Stimulated activated CD4-positive, alpha-beta T cell treated with anti-CD3 and anti-CD28 coated beads, Interleukin-4, amount 100 ng/mL, for 24 hours (primary cell): ENCODE measurements at regions not wholly inside any gene's neighbourhood (a gene's known extent, or its start where the extent isn't known, plus 50 kb on each side); places are given as distances from the start of the nearest gene placed in this dataset.
"Not testable (repeated sequence)": the region's sequence is repeated elsewhere in the genome, so short reads cannot be mapped to it uniquely, and the experiment has no call there.

Experiments used
- DNase-seq: peaks from one replicate; pipeline ENCODE4 v3.0.0-alpha.2; 2020

- no peak for DNase-seq
Observed at GRCh38 chr6:47180633-47181032, 129.1 kb downstream of the TNFRSF21 start.

- no peak for DNase-seq
Observed at GRCh38 chr6:47179286-47179685, 130.4 kb downstream of the TNFRSF21 start.

GRCh38 chr6:47175656-47176055 lies 133.5 kb upstream of the ADGRF1 start:
- no peak for DNase-seq

GRCh38 chr6:47174502-47175023 lies 132.4 kb upstream of the ADGRF1 start:
- no peak for DNase-seq

- not testable (repeated sequence) for DNase-seq
Observed at GRCh38 chr6:47174063-47174462, 131.9 kb upstream of the ADGRF1 start.

GRCh38 chr6:47173145-47173544 lies 131.0 kb upstream of the ADGRF1 start:
- not testable (repeated sequence) for DNase-seq

- no peak for DNase-seq
Observed at GRCh38 chr6:47170617-47170947, 128.4 kb upstream of the ADGRF1 start.

- DNase-seq = no peak
Observed at GRCh38 chr6:47169785-47170616, 127.9 kb upstream of the ADGRF1 start.

GRCh38 chr6:47168180-47168579 lies 126.0 kb upstream of the ADGRF1 start:
- DNase-seq = no peak

- DNase-seq = no peak
Observed at GRCh38 chr6:47165918-47166317, 123.8 kb upstream of the ADGRF1 start.

- DNase-seq = no peak
Observed at GRCh38 chr6:47164877-47165276, 122.7 kb upstream of the ADGRF1 start.

- no peak for DNase-seq
Observed at GRCh38 chr6:47163536-47163935, 121.4 kb upstream of the ADGRF1 start.

GRCh38 chr6:47162793-47163192 lies 120.7 kb upstream of the ADGRF1 start:
- no peak for DNase-seq

- no peak for DNase-seq
Observed at GRCh38 chr6:47162231-47162630, 120.1 kb upstream of the ADGRF1 start.

- DNase-seq = no peak
Observed at GRCh38 chr6:47161176-47161687, 119.1 kb upstream of the ADGRF1 start.

GRCh38 chr6:47160702-47161101 lies 118.6 kb upstream of the ADGRF1 start:
- DNase-seq = no peak

- DNase-seq = no peak
Observed at GRCh38 chr6:47159763-47160162, 117.6 kb upstream of the ADGRF1 start.

GRCh38 chr6:47157653-47158219 lies 115.6 kb upstream of the ADGRF1 start:
- no peak for DNase-seq

GRCh38 chr6:47157063-47157462 lies 114.9 kb upstream of the ADGRF1 start:
- DNase-seq = no peak

GRCh38 chr6:47156196-47156595 lies 114.1 kb upstream of the ADGRF1 start:
- no peak for DNase-seq

GRCh38 chr6:47153404-47153755 lies 111.2 kb upstream of the ADGRF1 start:
- no peak for DNase-seq

- no peak for DNase-seq
Observed at GRCh38 chr6:47152666-47153403, 110.7 kb upstream of the ADGRF1 start.

- DNase-seq = no peak
Observed at GRCh38 chr6:47151232-47151898, 109.2 kb upstream of the ADGRF1 start.
